Aorta (tissue), 5 donors: ENCODE measurements at regions not wholly inside any gene's neighbourhood (a gene's known extent, or its start where the extent isn't known, plus 50 kb on each side); places are given as distances from the start of the nearest gene placed in this dataset.
"Not testable (repeated sequence)": the region's sequence is repeated elsewhere in the genome, so short reads cannot be mapped to it uniquely, and the experiment has no call there.

Source experiments
- ATAC-seq: fragments of 200-7000 bp; cut with Tn5 transposase; one replicate; pipeline ENCODE4 v1.9.1; 2022; ENCODE audit warnings: moderate library complexity; ENCODE audit not compliant: low FRiP score
- DNase-seq, 2 donors: peaks; one replicate each; pipeline ENCODE4 v3.0.0-alpha.2; 2020
- H3K27ac ChIP-seq, 2 donors: one replicate each; pipeline ENCODE4 v1.5.1; 2013; ENCODE audit warnings: low read length in 2 of 2, mild to moderate bottlenecking in 2 of 2, moderate library complexity in 2 of 2, control low read depth in 1 of 2, inconsistent platforms in 1 of 2, low read depth in 1 of 2
- H3K27me3 ChIP-seq, 2 donors: one replicate each; pipeline ENCODE4 v1.6.1; 2013; ENCODE audit warnings: control low read depth in 1 of 2, low read length in 1 of 2, mild to moderate bottlenecking in 1 of 2, moderate library complexity in 1 of 2; ENCODE audit not compliant: insufficient read depth in 2 of 2, control insufficient read depth in 1 of 2
- H3K36me3 ChIP-seq, 2 donors: one replicate each; pipeline ENCODE4 v1.6.1; 2013; ENCODE audit warnings: control low read depth in 1 of 2, low read length in 1 of 2, mild to moderate bottlenecking in 1 of 2; ENCODE audit not compliant: insufficient read depth in 2 of 2, control insufficient read depth in 1 of 2
- H3K4me1 ChIP-seq, 2 donors: one replicate each; pipeline ENCODE4 v1.6.1; 2013; ENCODE audit warnings: low read length in 2 of 2, control low read depth in 1 of 2, mild to moderate bottlenecking in 1 of 2, moderate library complexity in 1 of 2; ENCODE audit not compliant: insufficient read depth in 2 of 2, control insufficient read depth in 1 of 2
- H3K4me3 ChIP-seq, 2 donors: one replicate each; pipeline ENCODE4 v1.5.1; 2013; ENCODE audit warnings: low read length in 2 of 2, control low read depth in 1 of 2, mild to moderate bottlenecking in 1 of 2
- H3K9me3 ChIP-seq: one replicate; pipeline ENCODE4 v1.6.1; 2013; ENCODE audit warnings: mild to moderate bottlenecking, low read length; ENCODE audit not compliant: control insufficient read depth
- WGBS, 2 donors: extraction: QIAGEN DNeasy Blood & Tissue Kit; methylation state at CpG; one replicate each; pipeline ENCODE4 v1.1.7; 2013; 5-methylcytosine and 5-hydroxymethylcytosine counted together
- intact Hi-C, 2 donors: fragments of 100-400 bp; cut with DNase I; formaldehyde crosslinking; loops; one replicate each; pipeline versions ENCODE4 v1.14.2 to v1.15.0; 2022
- donor health status: healthy with polysubstance abuse.
- donor health status: Bipolar disorder and iron deficiency.
- donor health status: DM: no; HTN: no; CAD: no.
- donor health status: DM: no; HTN: no; CAD: no.
- donor health status: DM: yes; HTN: yes; CAD: no.

DNA sequence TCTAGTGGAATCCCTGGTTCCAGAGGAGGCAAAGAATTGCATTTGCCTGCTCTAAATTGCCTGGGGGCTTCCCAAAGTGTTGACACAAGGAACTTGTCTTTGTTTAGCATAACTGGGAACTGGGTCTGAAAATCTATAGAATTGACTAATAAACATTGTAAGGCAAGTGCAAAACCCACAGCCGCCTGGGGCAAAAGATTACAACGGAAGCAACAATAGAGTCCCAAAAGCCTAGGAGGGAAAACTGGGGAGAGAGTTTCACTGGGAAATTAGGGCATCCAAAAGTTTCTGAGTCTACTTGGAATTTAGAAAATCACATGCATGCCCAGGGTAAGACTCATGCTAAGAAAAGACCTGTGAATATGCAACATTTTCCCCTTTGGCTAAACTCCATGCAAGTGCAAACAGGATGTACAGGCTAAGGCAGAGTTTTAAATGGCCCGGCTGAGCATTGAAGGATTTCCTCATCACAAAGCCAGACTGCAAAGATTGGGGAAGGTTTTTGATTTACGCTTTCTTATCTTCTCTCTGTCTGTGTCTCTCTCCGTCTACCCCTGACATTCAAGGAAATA lies 725.3 kb upstream of the NCAM2 start:
- Histone ChIP-seq H3K9me3 (no peaks in the 10 kb centered on the region), H3K27ac (no peak overlapping the region), H3K4me3 (no peak overlapping the region), H3K4me1 (no peaks in the 10 kb centered on the region), H3K36me3 (no peaks in the 10 kb centered on the region), H3K27me3 (no peaks in the 10 kb centered on the region)
- intact Hi-C loops, result no loop called here
- DNase-seq (no peak), ATAC-seq (no peak)
- 43 to 46% methylated on average over 5 of the region's 5 CpGs for WGBS, 2 donors

DNA sequence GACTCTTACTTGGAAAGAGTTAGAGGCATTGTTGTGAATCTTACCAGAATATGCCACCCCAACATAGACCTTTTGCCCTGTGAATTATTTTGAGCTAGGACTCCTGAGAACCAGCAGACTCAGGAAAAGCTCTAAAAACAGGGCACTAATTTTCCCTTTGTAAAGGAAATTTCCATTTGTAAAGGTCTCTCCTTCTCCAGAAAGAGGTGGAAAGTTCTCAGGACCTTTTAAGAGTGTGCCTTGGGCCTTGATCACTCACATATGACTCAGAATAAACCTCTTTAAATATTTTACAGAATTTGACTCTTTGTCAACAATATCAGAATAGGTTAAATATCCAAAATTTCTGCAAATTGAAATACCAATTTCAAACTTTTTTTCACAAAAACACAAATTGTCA lies 721.8 kb upstream of the NCAM2 start:
- H3K4me1 ChIP-seq, result no peaks in the 10 kb centered on the region
- no peaks in the 10 kb centered on the region for H3K36me3 ChIP-seq
- no peaks in the 10 kb centered on the region for H3K27me3 ChIP-seq
- DNase-seq (no peak), ATAC-seq (no peak)
- intact Hi-C loops, result no loop called here
- H3K4me3 ChIP-seq, result no peak overlapping the region
- H3K9me3 ChIP-seq, result no peaks in the 10 kb centered on the region
- no peak overlapping the region for H3K27ac ChIP-seq

DNA sequence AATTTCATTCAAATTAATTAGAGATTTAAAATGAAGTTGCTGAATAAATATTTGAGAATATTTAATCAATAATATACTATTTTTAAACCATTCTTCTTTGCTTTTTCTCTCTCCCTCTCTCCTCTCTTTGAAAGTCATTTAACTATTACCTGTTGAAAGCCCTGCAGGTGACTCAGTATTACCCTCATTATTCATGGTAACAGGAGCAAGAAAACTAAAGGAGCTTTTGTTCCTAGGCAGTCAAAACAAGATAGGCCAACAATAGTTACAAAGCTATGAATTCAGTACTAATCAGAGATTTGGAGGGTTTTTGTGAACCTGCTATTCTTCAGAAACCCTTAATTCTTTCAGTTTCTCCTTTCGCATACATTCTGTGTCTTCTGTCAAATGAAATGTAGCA lies 721.3 kb upstream of the NCAM2 start:
- no peaks in the 10 kb centered on the region for H3K27me3 ChIP-seq
- H3K4me3 ChIP-seq, result no peak overlapping the region
- H3K4me1 ChIP-seq, result no peaks in the 10 kb centered on the region
- 89 to 97% methylated on average over 1 of the region's 1 CpG for WGBS, 2 donors
- H3K27ac ChIP-seq, result no peak overlapping the region
- H3K9me3 ChIP-seq, result no peaks in the 10 kb centered on the region
- no peaks in the 10 kb centered on the region for H3K36me3 ChIP-seq
- DNase-seq (no peak), ATAC-seq (no peak)
- intact Hi-C loops, result no loop called here

DNA sequence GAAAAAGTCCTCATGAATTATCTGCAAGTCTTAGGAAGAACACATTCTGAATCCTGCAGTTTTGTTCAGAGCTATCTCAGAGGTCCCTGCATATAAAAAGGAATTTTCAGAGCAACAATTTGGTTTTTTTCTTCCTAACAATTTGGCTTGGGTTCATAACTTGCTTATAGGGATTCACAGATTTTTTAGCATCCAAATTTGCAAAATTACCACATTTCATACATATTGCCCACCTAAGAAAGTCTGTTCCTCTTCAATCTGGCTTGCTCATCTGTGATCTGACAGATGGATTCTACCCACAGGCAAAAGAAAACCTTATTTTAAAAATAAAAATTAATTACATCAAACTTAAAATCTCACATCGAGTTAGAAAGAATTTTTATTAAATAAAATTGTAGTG lies 714.4 kb upstream of the NCAM2 start:
- Histone ChIP-seq H3K4me3 (no peak overlapping the region), H3K27me3 (no peaks in the 10 kb centered on the region), H3K4me1 (no peaks in the 10 kb centered on the region), H3K9me3 (no peaks in the 10 kb centered on the region), H3K27ac (no peak overlapping the region), H3K36me3 (no peaks in the 10 kb centered on the region)
- DNase-seq (no peak), ATAC-seq (no peak)
- WGBS, 2 donors, result 81% methylated on average over 1 of the region's 1 CpG
- intact Hi-C loops, result no loop called here

DNA sequence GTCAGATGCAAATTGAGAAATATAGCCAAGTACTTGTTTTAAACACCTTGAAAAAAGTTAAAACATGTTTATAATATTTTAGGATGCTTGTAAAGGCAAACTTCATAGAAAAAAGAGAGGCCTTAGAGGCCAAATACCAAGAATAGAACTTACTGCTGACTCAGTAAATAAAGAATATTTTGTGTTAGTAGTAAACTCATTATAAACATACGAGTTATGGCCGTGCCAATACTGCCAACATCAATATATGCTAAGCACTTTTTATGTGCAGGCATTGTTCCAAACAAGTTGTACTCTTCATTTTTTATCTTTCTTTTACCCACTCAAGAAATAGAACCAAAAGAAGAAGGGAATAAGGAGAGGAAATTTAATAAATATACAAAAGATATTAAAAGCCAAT lies 705.9 kb upstream of the NCAM2 start:
- no peak overlapping the region for H3K4me3 ChIP-seq
- H3K9me3 ChIP-seq, result no peaks in the 10 kb centered on the region
- ATAC-seq (no peak), DNase-seq (no peak)
- intact Hi-C loops, result no loop called here
- H3K4me1 ChIP-seq, result no peaks in the 10 kb centered on the region
- H3K27me3 ChIP-seq, result no peaks in the 10 kb centered on the region
- no peak overlapping the region for H3K27ac ChIP-seq
- WGBS, 2 donors, result 14 to 28% methylated on average over 2 of the region's 2 CpGs
- H3K36me3 ChIP-seq, result no peaks in the 10 kb centered on the region

DNA sequence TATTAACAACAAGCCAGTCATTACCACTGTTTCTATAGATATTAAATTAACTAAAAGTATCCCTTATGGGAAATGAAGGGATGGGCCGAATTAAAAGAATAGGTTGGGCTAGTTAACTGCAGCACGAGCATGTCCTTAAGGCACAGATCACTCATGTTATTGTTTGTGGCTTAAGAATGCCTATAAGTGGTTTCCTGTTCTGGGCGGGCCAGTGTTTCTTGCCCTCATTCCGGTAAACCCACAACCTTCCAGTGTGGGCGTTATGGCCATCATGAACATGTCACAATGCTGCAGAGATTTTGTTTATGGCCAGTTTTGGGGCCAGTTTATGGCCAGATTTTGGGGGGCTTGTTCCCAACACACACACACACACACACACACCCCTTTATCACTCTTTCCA lies 705.4 kb upstream of the NCAM2 start:
- H3K4me3 ChIP-seq, H3K36me3 ChIP-seq, DNase-seq, H3K27me3 ChIP-seq, intact Hi-C loops, H3K9me3 ChIP-seq, ATAC-seq, H3K4me1 ChIP-seq, H3K27ac ChIP-seq: not testable (repeated sequence)
- 82 to 88% methylated on average over 5 of the region's 5 CpGs for WGBS, 2 donors

DNA sequence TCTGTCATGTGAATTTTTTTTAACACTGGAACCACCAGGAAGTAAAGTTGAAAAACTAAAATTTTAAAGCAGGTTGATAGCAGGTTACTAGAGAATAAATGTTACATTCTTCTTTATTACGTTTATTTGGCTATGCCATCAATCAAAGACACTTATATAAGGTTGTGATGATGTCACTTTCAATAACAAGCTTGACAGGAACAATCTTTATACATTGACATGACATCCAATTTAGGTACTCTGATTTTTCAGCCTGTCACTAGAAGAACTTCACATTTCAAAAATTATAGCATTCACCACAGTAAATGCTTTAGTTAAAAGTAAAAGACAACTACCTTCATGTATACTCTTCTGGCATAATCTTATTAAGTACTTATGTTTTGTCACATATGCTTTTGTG lies 696.8 kb upstream of the NCAM2 start:
- Histone ChIP-seq H3K27ac (no peak overlapping the region), H3K4me3 (no peak overlapping the region), H3K27me3 (no peaks in the 10 kb centered on the region), H3K4me1 (no peaks in the 10 kb centered on the region), H3K9me3 (no peaks in the 10 kb centered on the region), H3K36me3 (no peaks in the 10 kb centered on the region)
- 33 to 52% methylated on average over 1 of the region's 1 CpG for WGBS, 2 donors
- intact Hi-C loops, result no loop called here
- DNase-seq (no peak), ATAC-seq (no peak)

DNA sequence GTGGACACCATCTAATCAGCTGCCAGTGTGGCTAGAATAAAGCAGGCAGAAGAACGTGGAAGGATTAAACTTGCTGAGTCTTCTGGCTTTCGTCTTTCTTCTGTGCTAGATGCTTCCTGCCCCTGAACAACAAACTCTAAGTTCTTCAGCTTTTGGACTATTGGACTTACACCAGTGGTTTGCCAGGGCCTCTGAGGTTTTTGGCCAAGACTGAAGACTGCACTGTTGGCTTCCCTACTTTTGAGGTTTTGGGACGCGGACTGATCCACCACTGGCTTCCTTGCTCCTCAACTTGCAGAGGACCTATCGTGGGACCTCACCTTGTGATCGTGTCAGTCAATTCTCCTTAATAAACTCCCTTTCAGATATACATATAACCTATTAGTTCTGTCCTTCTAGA lies 696.1 kb upstream of the NCAM2 start:
- intact Hi-C loops, result no loop called here
- no peak for ATAC-seq
- Histone ChIP-seq H3K27ac (no peak overlapping the region), H3K27me3 (no peaks in the 10 kb centered on the region), H3K9me3 (no peaks in the 10 kb centered on the region), H3K36me3 (no peaks in the 10 kb centered on the region), H3K4me3 (no peak overlapping the region), H3K4me1 (no peaks in the 10 kb centered on the region)
- 80 to 89% methylated on average over 6 of the region's 6 CpGs for WGBS, 2 donors
- no peak for DNase-seq

DNA sequence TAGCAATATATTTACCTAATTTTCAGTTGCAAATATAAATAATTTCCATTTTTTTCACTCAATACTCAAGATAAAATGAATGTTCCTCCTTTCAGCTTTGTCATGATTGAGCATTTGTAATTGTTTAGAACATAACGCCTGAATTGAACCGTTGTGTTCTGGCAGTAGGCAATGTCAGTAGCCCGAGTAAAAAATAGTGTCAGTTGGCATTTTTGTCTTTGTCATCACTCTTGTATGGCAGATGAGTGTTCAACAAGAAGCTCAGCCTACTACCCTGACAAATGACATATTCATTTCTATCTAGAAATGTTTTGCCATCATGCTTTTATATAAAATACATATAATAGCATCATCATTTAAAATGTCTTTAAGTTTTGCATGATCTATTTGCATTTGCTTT lies 691.4 kb upstream of the NCAM2 start:
- ATAC-seq (no peak), DNase-seq (no peak)
- Histone ChIP-seq H3K36me3 (no peaks in the 10 kb centered on the region), H3K4me1 (no peaks in the 10 kb centered on the region), H3K27ac (no peak overlapping the region), H3K9me3 (no peaks in the 10 kb centered on the region), H3K4me3 (no peak overlapping the region), H3K27me3 (no peaks in the 10 kb centered on the region)
- intact Hi-C loops, result no loop called here
- 54 to 70% methylated on average over 3 of the region's 3 CpGs for WGBS, 2 donors
